ENCODE measurements at regions not wholly inside any gene's neighbourhood (a gene's known extent, or its start where the extent isn't known, plus 50 kb on each side); places are given as distances from the start of the nearest gene placed in this dataset.

DNA sequence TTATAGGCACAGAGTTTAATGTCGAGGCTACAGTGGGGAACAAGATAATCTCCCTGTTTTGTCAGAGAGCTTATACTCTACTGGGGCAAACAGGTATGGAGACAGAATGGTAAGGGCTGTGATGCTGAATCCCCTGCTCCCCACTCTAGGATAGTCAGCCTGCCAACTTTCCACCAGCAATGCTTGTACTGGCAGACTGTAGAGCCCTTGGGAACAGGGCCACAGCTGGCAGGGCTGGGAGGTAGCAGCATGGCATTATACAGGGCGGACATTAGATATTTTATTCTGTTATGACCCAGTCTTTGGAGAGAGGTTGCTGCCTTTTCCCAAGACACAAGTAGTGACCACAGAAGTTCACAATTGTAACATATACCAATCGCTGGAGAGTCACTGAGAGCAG lies 91.2 kb downstream of the ARRDC4 start:
- TF ChIP-seq POLR2A (IDR thresholded peaks at IDR 0.05; ENCODE audit: low read length): no peak
- TF ChIP-seq RNF2 (IDR thresholded peaks at IDR 0.05; ENCODE audit: borderline replicate concordance, low read depth): no peak
- no peak for TF ChIP-seq CBX8 (IDR thresholded peaks at IDR 0.05)
- TF ChIP-seq, protein P1, sequence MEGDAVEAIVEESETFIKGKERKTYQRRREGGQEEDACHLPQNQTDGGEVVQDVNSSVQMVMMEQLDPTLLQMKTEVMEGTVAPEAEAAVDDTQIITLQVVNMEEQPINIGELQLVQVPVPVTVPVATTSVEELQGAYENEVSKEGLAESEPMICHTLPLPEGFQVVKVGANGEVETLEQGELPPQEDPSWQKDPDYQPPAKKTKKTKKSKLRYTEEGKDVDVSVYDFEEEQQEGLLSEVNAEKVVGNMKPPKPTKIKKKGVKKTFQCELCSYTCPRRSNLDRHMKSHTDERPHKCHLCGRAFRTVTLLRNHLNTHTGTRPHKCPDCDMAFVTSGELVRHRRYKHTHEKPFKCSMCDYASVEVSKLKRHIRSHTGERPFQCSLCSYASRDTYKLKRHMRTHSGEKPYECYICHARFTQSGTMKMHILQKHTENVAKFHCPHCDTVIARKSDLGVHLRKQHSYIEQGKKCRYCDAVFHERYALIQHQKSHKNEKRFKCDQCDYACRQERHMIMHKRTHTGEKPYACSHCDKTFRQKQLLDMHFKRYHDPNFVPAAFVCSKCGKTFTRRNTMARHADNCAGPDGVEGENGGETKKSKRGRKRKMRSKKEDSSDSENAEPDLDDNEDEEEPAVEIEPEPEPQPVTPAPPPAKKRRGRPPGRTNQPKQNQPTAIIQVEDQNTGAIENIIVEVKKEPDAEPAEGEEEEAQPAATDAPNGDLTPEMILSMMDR (IDR thresholded peaks at IDR 0.05): no peak
- no peak for TF ChIP-seq SMC3 (IDR thresholded peaks at IDR 0.05)
- TF ChIP-seq POLR2AphosphoS2 (conservative IDR thresholded peaks at IDR 0.05; ENCODE audit: low read length): no peak
- TF ChIP-seq, protein P2, sequence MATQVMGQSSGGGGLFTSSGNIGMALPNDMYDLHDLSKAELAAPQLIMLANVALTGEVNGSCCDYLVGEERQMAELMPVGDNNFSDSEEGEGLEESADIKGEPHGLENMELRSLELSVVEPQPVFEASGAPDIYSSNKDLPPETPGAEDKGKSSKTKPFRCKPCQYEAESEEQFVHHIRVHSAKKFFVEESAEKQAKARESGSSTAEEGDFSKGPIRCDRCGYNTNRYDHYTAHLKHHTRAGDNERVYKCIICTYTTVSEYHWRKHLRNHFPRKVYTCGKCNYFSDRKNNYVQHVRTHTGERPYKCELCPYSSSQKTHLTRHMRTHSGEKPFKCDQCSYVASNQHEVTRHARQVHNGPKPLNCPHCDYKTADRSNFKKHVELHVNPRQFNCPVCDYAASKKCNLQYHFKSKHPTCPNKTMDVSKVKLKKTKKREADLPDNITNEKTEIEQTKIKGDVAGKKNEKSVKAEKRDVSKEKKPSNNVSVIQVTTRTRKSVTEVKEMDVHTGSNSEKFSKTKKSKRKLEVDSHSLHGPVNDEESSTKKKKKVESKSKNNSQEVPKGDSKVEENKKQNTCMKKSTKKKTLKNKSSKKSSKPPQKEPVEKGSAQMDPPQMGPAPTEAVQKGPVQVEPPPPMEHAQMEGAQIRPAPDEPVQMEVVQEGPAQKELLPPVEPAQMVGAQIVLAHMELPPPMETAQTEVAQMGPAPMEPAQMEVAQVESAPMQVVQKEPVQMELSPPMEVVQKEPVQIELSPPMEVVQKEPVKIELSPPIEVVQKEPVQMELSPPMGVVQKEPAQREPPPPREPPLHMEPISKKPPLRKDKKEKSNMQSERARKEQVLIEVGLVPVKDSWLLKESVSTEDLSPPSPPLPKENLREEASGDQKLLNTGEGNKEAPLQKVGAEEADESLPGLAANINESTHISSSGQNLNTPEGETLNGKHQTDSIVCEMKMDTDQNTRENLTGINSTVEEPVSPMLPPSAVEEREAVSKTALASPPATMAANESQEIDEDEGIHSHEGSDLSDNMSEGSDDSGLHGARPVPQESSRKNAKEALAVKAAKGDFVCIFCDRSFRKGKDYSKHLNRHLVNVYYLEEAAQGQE (IDR thresholded peaks at IDR 0.05): no peak
- TF ChIP-seq MAFK (IDR thresholded peaks at IDR 0.05; ENCODE audit: partially characterized antibody): no peak
- TF ChIP-seq JUN (IDR thresholded peaks at IDR 0.05): no peak
- TF ChIP-seq RCOR1 (IDR thresholded peaks at IDR 0.05; ENCODE audit: low read depth, low read length): no peak
- no peak for TF ChIP-seq RARB (CRISPR knock-in tag; IDR thresholded peaks at IDR 0.05)
- TF ChIP-seq EP300 (IDR thresholded peaks at IDR 0.05): no peak
- no peak for TF ChIP-seq RAD21 (conservative IDR thresholded peaks at IDR 0.05 in 1 of 2, IDR thresholded peaks at IDR 0.05 in 1 of 2)

All from A549 (cell line).